Stimulated activated CD4-positive, alpha-beta T cell treated with anti-CD3 and anti-CD28 coated beads, TNF-alpha, amount 100 ng/mL, for 48 hours (primary cell): ENCODE measurements at regions not wholly inside any gene's neighbourhood (a gene's known extent, or its start where the extent isn't known, plus 50 kb on each side); places are given as distances from the start of the nearest gene placed in this dataset.
"Not testable (repeated sequence)": the region's sequence is repeated elsewhere in the genome, so short reads cannot be mapped to it uniquely, and the experiment has no call there.

Experiments
- DNase-seq, 3 donors: peaks; one replicate each; pipeline ENCODE4 v3.0.0-alpha.2; 2020; ENCODE audit warnings: low read depth in 3 of 3

DNA sequence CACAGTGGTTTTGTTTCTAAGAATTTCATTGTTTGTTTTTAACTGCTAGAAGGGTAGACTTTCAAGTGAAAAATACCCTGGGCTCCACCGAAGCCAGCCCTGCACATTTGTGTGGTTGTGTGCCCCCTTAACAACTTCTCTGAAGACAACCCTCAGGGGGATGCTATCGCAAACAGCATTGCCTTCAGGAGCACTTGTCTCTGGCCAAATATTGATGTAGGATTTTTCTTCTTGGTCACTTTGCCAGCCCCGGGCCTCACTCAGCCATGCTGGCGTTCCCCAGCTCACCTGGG lies 69.2 kb upstream of the SERP2 start:
- no peak for DNase-seq

DNA sequence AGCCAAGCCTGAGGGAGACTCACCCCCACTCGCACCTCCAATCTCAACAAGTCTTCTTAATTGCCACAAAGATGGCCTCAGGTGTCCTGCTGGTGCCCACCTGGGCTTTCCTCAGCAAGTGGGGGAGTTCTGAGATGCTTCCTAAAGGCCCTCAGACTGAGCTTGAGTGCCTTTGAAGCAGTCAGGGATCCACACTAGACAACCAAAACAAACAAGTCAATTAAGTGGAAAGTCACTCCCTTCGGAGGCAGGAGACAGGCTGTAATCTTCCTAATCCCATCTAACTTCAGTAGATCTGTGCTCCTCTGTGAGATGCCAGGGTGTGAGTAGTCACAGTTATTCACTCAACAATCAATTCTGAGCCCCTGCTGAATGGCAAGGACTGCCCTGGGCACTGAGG lies 68.3 kb upstream of the SERP2 start:
- DNase-seq: no peak

DNA sequence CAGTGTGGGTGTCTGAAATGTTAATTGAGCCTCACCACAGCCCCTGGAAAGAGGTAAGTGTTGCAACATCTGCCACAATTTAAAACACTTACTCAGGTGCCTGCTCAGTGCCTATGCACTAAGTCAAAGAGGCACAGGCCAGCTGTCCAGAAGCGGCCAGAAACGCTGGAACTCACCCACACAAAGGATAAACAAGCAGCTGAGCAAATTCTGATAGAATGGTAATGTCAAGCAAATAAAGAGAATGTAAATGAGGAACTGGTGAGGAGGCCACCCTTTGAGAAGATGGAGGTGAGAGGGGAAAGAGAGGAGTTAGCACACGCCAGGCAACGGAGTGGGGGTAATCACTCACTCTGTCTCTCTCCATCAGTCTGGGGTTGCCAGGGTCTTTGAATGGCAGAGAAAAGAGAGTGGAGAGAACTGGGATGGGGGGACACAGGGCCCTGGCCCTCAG lies 67.7 kb upstream of the SERP2 start:
- DNase-seq: no peak

DNA sequence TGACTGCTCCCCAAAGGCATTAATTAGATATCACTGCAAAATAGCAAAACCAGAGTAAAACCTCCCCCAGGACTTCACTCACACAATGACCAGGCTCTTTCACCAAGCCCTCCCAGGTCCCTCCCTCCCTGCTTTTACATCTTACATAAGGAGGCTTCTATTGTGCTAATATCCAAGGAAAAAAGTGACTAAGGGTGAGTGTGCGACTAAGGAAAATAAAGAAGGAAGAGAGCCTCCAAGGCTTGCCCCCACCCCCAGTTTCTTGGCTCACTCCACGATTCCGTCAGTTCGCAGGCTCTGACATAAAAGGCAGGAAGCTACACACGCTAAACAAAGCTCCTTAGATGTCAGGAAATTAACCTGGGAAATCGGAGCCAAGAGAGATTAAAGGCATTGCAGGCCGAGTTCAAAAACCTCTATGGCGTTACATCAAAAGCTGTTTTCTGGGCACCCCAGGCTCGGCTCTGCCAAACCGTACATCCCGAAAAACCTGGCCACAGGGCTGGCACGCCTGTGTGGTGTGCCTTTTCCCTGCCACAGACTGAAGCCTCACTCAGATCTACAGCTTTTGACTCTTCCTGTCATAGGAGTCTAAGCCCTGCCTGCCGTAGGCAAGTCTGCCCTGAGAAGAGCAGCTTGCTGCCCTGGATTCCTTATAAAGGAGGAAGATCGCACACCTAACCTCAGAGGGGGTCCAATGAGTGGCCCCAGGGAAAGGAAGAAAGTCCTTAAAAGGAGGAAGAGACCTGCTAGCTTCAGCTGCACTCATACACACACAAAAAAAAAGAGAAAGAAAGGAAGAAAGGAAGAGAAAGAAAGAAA lies 67.0 kb upstream of the SERP2 start:
- no peak for DNase-seq

DNA sequence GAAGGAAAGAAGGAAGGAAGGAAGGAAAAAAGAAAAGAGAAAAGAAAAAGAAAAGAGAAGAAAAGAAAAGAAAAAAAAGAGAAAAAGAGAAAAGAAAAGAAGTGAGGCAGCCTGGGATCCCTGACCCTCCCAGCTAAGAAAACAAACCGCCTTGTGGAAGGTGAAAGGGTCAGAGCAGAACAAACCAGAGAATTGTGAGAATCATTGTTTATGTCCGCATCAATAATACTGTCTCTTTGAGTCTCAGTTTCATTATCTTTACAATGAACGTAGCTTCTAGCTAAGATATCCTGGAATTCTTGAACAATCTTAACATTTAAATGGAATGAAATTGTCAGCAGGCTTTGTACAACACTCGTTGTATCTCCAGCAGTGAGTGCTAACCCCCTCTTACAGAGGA lies 66.4 kb upstream of the SERP2 start:
- DNase-seq: no peak

DNA sequence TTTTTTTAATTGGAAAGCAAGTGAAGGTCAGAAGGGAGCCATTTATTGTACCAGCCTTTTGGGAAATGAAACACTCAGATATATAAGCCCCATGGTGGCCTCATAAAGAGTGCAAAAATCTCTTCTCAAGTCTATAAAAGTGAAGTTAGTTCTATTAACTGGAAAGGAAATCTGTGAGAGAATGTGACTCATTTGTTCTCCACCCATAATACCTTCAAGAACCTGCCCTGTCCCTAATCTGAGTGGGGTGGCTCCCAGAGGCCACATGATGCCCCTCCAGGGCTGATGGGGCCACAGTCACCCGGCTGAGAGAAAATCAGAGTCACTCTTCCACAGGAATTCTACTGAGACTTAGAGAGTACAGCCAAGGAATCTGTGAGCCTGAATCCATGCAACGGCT lies 65.8 kb upstream of the SERP2 start:
- no peak for DNase-seq

DNA sequence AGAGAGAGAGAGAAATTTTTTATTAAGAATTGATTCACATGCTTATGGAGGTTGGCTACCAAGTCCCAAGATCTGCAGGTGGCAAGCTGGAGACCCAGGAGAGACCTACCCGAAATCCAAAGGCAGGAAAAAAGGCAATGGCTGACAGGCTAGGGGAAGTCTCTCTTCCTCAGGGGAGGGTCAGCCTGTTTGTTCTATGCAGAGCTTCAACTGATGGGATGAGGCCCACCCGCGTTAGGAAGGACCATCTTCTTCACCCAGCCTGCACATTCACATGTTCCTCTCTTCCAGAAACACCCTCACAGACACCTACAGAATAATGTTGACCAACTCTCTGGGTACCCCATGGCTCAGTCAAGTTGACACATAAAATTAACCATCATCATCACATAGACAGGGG lies 65.3 kb upstream of the SERP2 start:
- DNase-seq: no peak

DNA sequence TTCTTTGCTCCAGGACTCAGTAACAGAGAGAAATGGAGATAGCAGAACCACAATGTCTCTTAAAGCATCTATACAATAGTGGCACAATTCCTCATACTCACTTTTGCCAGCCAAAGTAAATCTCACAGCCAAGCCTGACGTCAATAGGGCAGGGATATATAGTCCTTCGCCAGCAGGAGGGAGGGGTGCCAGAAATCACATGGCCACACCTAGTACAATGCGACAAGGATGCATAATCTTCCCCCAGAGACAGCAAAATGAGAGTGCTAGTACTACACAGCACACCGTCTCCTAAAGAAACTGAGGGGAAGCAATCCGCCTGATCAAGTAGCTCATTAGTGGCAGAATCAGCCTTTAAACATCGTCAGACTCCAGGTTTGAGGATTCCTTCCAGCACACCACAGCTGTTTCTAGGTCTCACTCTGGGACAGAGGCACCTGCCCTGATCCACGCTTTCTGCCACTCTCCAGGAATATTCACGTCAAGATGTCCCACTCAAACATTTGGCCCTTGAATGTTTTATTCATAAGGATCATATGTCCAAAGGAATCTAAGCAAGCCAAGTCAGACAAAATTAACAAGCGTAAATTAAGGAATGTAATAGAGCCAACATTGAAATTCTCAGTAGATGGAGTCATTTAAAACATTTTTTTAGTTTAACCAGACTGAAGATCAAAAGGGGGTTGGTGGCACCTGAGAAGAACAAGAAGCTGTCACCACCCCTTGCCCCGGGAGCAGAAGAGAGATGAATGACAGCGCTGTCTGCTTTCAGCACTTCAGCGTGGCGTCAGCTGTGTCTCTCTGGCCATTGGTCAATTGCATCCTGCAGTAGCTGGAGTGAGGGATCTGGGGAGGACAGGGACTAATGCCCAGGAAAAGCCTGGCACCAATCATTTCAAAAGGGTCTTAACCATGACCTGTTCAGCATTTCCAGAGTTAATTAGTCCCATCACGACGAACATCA lies 63.5 kb upstream of the SERP2 start:
- no peak for DNase-seq

DNA sequence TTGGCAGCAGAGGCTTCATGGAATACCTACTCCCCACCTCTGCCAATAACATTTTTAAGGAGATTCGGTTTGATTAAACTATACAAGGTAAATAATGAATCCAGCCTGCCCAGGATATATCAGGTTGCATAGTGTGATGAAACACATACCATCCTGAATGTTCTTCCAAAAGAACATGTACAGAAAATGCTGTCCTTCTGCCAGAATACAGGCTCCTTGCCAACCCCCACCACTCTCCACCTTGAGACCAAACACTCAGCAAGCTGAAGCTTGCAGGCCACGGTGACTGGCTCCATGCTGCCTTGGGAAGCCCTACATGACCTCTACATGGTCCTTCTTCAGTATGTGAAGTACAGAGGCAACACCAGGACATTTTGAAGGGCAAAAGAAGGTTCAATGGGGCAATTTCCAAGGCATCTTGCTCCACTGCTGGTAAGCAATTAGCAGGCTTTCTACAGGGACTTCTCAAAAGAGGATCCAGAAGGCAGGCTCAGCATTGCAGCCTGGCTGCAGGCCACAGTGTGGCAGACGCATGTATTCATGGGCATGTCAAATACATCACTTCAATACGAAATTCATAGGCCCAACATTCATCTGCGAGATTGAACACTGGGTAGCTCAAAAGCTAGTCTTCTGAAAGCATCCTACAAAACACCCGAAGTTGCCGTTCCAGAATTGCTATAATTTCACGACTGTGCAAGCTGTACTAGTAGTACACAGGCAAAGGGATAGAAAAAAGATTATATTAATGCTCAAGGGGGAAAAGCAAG lies 62.4 kb upstream of the SERP2 start:
- no peak for DNase-seq

DNA sequence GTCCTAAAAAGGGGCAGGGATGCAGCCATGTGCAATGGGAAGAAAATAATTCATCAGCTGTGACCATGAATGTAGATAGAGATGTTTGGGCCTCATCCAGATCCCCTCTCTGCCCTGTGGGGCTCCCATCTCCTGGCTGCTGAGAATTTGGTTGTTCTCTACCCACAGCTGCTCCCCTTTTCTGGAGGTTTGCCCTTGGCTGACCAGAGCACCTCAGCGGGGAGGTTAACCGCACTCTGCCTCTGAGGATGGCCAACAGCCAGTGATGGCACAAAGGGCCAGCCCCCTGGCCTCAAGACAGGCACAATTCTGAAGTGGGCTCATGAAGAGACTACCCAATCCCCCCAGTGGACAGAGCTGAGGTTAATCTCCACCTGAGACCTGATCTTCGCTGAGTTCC lies 61.5 kb upstream of the SERP2 start:
- no peak for DNase-seq

DNA sequence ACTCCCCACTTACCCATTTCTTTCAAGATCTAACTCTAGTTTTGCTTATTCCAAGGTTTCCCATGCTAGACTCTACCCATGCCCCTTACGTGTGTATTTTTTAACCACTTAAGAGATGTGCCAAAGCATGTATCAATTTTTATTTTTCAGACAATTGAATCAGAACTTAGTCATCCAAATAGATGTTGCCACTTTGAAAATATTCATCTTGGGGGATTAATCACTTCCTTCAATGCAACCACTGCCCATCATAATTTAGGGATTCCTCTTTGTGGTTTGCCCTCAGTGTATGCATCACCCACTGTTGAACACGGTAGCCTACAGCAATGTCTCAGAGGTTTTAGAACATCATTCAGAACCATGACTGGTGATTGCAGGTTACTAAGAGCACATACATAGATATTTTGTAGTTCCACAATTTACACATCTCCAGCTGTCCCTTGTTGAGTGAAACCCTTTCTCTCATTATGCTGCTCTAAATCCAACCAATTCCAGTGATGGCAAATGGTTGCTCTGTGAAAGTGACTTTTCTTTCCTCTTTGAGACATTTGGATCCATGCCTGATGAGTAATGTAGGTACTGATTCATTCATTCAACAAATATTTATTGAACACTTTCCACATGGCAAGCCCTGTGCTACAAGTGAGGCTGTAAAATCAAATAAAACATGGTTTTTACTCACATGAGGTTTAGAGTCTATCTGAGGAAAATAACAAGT lies 60.6 kb upstream of the SERP2 start:
- DNase-seq: no peak

DNA sequence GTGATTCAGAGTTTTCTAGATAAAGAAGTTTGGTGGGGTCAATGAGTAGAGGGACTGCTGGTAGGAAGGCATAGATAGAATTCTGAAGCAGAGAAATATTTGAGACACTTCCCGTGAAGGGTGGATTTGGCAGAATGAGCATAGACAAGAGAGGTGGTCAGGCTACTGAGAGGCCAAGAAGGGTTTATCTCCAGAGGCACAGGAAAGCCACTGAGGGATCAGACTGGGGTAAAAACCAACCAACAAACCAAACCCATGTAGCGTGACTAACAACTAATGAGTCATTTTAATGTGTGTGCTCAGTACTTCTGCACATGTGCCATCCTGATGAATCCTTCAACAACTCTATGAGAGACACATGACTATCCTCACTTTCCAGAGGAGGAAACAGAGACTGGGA lies 60.0 kb upstream of the SERP2 start:
- no peak for DNase-seq

DNA sequence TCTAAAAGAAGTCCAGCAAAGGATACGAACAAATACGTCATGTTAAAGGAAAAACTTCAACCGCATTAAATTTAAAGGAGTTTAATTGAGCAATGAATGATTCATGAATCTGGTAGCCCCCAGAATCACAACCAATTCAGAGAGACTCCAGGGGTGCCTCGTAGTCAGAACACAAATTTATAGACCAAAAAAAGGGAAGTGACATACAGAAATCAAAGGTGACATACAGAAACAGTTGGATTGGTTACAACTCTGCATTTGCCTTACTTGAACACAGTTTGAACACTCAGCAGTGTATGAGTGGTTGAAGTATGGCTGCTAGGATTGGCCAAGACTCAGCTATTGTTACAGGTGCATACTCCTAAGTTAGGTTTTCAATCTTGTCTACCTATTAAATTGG lies 59.5 kb upstream of the SERP2 start:
- not testable (repeated sequence) for DNase-seq

DNA sequence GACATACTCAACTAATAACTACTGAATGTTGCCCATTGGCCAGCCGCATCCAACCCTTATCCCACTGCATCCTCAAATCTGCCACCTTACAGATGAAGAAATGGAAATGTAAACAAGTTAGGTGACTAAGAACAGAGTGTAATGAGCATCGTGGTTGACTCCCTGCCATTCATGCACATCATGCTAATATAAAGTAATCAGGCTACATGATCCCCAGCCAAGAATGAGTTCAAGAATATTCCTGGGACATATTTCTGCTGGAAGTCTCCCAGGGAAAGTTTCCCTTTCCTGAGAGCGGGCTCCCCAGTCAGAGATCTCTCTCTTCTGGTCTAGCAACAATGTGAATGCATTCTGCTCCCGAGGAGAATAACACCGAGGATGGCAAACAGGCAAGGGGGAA lies 55.9 kb upstream of the SERP2 start:
- no peak for DNase-seq

DNA sequence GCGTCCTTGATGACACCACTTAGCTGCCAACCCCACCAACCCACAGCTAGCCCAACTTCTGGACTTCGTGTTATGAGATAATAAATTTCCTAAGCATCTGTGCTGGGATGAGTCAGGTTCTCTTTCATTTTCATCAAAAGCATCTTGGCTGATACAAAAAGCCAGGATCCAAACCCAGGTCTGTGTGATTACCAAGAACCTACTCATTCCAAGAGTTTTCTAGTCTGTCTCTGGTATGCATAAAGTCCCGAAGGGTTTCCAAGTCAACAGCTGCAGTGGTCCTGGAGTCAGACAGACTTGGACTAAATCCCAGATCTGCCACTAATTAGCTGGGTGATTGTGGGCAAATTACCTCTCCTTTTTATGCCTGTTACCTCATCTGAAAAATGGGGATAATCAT lies 55.5 kb upstream of the SERP2 start:
- DNase-seq: no peak

DNA sequence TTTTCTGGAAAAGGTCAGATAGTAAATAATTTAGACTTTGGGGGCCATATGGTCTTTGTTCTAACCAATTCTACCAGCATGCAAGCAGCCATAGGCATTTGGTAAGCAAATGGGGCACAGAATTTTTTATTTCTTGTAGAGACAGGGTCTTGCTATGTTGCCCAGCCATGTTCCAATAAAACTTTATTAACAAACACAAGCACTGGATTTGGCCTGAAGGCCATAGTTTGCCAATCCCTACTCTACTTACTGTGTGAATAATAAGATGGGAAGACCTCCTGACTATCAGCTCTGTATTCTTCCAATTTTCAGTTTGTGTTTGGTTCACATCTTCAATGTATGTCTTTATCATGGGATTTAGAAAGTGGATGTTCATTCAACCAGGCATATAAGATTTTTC lies 53.0 kb upstream of the SERP2 start:
- no peak for DNase-seq

DNA sequence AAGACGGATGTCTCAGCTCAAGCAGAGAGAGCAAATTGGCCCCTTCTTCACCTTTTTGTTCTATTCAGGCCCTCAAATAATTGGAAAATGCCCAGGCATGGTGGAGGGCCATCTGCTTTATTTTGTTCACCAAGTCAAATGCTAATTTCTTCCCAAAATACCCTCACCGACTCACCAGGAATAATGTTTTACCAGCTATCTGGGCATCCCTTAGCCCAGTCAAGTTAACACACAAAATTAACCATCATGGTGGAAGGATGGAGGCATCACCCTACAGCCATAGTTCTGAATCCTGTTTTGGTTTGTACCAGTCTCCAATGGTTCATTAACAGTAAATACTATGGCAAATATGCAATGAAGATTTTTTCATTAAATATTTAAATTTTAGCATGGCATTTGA lies 51.7 kb upstream of the SERP2 start:
- no peak for DNase-seq

DNA sequence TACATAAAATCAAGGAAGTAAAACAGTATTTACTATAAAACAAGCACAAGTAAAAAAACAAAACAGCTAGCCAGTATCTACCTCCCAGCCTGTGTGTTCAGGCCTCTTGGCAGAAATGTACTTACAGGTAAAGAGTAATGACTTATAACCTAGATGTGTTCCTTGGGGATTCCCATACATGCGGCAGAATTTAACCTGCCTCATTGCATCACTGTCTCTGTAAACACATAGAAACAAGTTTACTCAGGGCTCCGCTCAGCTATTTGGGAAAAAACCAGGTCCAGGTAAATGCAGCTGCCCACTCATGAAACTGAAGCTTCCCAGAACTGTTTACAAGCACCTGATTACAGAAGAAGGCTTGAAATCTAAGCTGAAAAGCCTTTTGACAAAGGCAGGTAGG lies 50.7 kb upstream of the SERP2 start:
- DNase-seq: no peak

DNA sequence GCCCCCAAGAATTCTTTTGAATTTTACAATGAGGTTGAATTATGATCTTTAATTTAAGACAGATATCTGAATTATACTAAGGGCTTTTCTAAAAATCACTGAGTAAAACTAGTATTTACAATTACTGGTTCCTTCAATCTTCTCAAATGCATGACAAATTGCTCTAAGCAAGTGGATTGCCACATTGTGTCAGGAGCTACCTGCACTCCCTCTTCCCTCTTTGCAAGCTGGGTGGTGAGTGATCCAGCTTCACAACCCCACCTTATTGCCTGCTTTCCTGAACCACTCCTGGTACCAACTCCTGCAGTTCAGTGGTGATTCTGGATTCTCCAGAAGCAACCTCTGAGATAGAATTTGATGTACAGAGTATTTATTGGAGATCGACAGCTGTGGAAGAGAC lies 49.9 kb upstream of the SERP2 start:
- DNase-seq: no peak
